SH-SY5Y (cell line): ENCODE measurements at regions not wholly inside any gene's neighbourhood (a gene's known extent, or its start where the extent isn't known, plus 50 kb on each side); places are given as distances from the start of the nearest gene placed in this dataset.

ENCODE experiments used
- GATA2 ChIP-seq: IDR thresholded peaks from 2 replicates; pipeline ENCODE4 v1.6.1; 2011; ENCODE audit warnings: mild to moderate bottlenecking, low read depth, low read length
- GATA3 ChIP-seq: IDR thresholded peaks from 2 replicates; pipeline ENCODE4 v1.6.1; 2011; ENCODE audit warnings: low read depth, mild to moderate bottlenecking, low read length, moderate library complexity

- TF ChIP-seq GATA2, result no peak
- no peak for TF ChIP-seq GATA3
These were observed 144.6 kb upstream of the SATB2 start for GRCh38 chr2:199602271-199602895.

- no peak for TF ChIP-seq GATA3
- TF ChIP-seq GATA2, result no peak
These were observed 138.8 kb upstream of the SATB2 start for GRCh38 chr2:199596549-199596948.

GRCh38 chr2:199594443-199594842, 136.7 kb upstream of the SATB2 start:
- TF ChIP-seq GATA2 (no peak), GATA3 (no peak)

GRCh38 chr2:199591826-199592225, 134.1 kb upstream of the SATB2 start:
- TF ChIP-seq GATA2, result no peak
- no peak for TF ChIP-seq GATA3

GRCh38 chr2:199590321-199591203, 132.8 kb upstream of the SATB2 start:
- TF ChIP-seq GATA2, result no peak
- TF ChIP-seq GATA3, result no peak

GRCh38 chr2:199589306-199589705, 131.6 kb upstream of the SATB2 start:
- TF ChIP-seq GATA3 (no peak), GATA2 (no peak)

GRCh38 chr2:199588054-199588453, 130.3 kb upstream of the SATB2 start:
- TF ChIP-seq GATA3, result no peak
- no peak for TF ChIP-seq GATA2

GRCh38 chr2:199586646-199587045, 128.9 kb upstream of the SATB2 start:
- TF ChIP-seq GATA2 (no peak), GATA3 (no peak)

- TF ChIP-seq GATA2 (no peak), GATA3 (no peak)
These were observed 125.9 kb upstream of the SATB2 start for GRCh38 chr2:199583676-199584075.

GRCh38 chr2:199581935-199582360, 124.2 kb upstream of the SATB2 start:
- no peak for TF ChIP-seq GATA2
- TF ChIP-seq GATA3, result no peak

- TF ChIP-seq GATA2 (no peak), GATA3 (no peak)
These were observed 123.7 kb upstream of the SATB2 start for GRCh38 chr2:199581408-199581807.

GRCh38 chr2:199575416-199575815, 117.7 kb upstream of the SATB2 start:
- TF ChIP-seq GATA2 (no peak), GATA3 (no peak)

- TF ChIP-seq GATA3 (no peak), GATA2 (no peak)
These were observed 114.8 kb upstream of the SATB2 start for GRCh38 chr2:199572571-199572970.

GRCh38 chr2:199570934-199571333, 113.2 kb upstream of the SATB2 start:
- no peak for TF ChIP-seq GATA3
- TF ChIP-seq GATA2, result no peak

- no peak for TF ChIP-seq GATA2
- no peak for TF ChIP-seq GATA3
These were observed 111.6 kb upstream of the SATB2 start for GRCh38 chr2:199569336-199569735.
